IPS-15b (cell line): ENCODE measurements at regions not wholly inside any gene's neighbourhood (a gene's known extent, or its start where the extent isn't known, plus 50 kb on each side); places are given as distances from the start of the nearest gene placed in this dataset.

ENCODE experiments used
- H3K27me3 ChIP-seq: one replicate; pipeline ENCODE4 v1.6.1; 2013; ENCODE audit warnings: low read length; ENCODE audit not compliant: control insufficient read depth, insufficient read depth
- H3K36me3 ChIP-seq: one replicate; pipeline ENCODE4 v1.6.1; 2013; ENCODE audit warnings: low read length; ENCODE audit not compliant: control insufficient read depth, insufficient read depth
- H3K4me1 ChIP-seq: one replicate; pipeline ENCODE4 v1.6.1; 2013; ENCODE audit warnings: mild to moderate bottlenecking, low read length; ENCODE audit not compliant: control insufficient read depth, insufficient read depth
- H3K4me3 ChIP-seq: one replicate; pipeline ENCODE4 v1.5.1; 2013; ENCODE audit warnings: low read depth, low read length
- H3K9ac ChIP-seq: one replicate; pipeline ENCODE4 v1.6.1; 2013; ENCODE audit warnings: low read depth, mild to moderate bottlenecking, low read length
- H3K9me3 ChIP-seq: one replicate; pipeline ENCODE4 v1.6.1; 2013; ENCODE audit warnings: mild to moderate bottlenecking, low read length; ENCODE audit not compliant: control insufficient read depth, insufficient read depth

DNA sequence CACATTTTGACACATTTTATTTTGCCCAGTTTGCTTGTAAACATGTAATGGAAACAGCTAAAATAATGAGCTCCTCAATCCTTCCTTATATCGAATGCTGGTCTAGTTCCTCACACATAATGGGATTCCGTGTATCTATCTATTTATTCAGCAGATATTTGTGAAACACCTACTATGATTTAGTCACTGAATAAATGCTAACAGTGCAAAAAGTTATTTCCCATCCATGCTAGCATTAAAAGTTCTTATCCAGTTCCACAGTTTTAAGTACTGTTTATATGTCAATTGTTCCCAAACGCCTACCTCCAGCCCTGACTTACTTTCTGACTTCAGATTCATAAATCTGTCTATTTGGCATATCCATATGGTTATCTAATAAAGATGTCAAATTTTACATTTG, 1788.7 kb upstream of the FLRT2 start:
- Histone ChIP-seq H3K9ac (no peak overlapping the region), H3K9me3 (no peaks in the 10 kb centered on the region), H3K4me3 (no peak overlapping the region), H3K36me3 (no peaks in the 10 kb centered on the region), H3K27me3 (no peaks in the 10 kb centered on the region), H3K4me1 (no peaks in the 10 kb centered on the region)

- no peaks in the 10 kb centered on the region for H3K4me1 ChIP-seq
- no peaks in the 10 kb centered on the region for H3K36me3 ChIP-seq
- H3K9ac ChIP-seq, result no peak overlapping the region
- H3K4me3 ChIP-seq, result no peak overlapping the region
- no peaks in the 10 kb centered on the region for H3K27me3 ChIP-seq
- no peaks in the 10 kb centered on the region for H3K9me3 ChIP-seq
These were observed 1785.7 kb upstream of the FLRT2 start for GRCh38 chr14:83744224-83744623.

DNA sequence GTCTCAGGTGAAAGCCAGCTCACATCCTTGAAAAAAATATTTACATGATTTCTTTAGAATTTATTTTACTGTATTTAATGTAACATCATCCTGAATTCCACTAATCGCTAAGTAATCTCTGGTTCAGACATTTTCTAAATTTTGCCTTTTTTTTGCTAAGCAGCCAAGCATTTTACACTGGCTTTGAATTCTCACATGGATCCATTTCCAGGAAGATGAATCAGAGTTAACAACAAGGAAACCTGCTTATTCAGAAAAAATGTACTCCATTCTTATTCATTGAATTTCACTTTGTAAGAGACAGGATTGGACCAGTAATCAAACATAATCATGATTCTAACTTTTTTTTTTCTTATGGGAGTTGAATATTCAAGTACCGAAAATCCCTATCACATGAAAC, 1785.1 kb upstream of the FLRT2 start:
- H3K9me3 ChIP-seq, result no peaks in the 10 kb centered on the region
- H3K27me3 ChIP-seq, result no peaks in the 10 kb centered on the region
- no peaks in the 10 kb centered on the region for H3K36me3 ChIP-seq
- no peaks in the 10 kb centered on the region for H3K4me1 ChIP-seq
- H3K4me3 ChIP-seq, result no peak overlapping the region
- no peak overlapping the region for H3K9ac ChIP-seq

DNA sequence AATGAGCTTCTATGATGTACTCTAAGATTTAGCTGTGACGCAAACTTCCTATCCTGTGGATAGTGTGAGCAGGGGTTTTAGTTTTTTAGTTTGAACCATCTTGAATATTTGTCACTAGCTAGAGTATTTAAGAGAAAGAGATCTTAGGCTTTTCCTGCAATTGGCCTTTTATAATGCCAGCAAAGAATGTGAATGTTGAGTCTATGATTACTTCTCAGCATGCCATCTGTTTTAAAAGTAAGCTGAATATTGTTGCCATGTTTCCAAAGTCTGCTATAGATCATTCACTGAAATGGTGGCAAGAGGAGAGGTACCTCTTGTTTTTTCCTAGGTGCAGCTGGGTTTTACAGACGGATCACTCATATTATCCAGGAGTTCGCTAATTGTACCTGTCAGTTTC, 1783.6 kb upstream of the FLRT2 start:
- Histone ChIP-seq H3K27me3 (no peaks in the 10 kb centered on the region), H3K9me3 (no peaks in the 10 kb centered on the region), H3K4me1 (no peaks in the 10 kb centered on the region), H3K4me3 (no peak overlapping the region), H3K36me3 (no peaks in the 10 kb centered on the region), H3K9ac (no peak overlapping the region)

DNA sequence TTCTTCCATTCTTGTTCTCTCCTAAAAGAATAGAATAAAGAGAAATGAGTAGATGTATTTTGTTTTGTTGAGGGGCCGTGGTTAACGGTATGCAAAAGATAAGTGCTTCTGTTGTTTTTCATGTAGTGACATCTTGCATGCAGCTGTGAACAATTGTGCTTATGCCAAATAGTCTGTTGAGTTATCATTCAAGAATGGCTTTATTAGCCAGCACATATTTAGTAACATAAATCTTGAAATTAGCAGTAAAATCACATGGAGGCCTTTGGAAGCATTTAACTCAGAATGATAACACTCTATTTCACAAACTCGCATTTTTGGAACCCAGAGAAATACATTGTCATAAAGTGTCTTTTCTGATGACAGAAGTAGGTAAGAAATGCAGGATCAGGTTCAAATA, 1772.0 kb upstream of the FLRT2 start:
- H3K9me3 ChIP-seq, result no peaks in the 10 kb centered on the region
- H3K9ac ChIP-seq, result no peak overlapping the region
- no peaks in the 10 kb centered on the region for H3K36me3 ChIP-seq
- no peaks in the 10 kb centered on the region for H3K4me1 ChIP-seq
- H3K4me3 ChIP-seq, result no peak overlapping the region
- no peaks in the 10 kb centered on the region for H3K27me3 ChIP-seq

GRCh38 chr14:83764656-83765599, 1765.0 kb upstream of the FLRT2 start:
- Histone ChIP-seq H3K36me3 (no peaks in the 10 kb centered on the region), H3K9ac (no peak overlapping the region), H3K4me1 (no peaks in the 10 kb centered on the region), H3K27me3 (no peaks in the 10 kb centered on the region), H3K4me3 (no peak overlapping the region), H3K9me3 (no peaks in the 10 kb centered on the region)

DNA sequence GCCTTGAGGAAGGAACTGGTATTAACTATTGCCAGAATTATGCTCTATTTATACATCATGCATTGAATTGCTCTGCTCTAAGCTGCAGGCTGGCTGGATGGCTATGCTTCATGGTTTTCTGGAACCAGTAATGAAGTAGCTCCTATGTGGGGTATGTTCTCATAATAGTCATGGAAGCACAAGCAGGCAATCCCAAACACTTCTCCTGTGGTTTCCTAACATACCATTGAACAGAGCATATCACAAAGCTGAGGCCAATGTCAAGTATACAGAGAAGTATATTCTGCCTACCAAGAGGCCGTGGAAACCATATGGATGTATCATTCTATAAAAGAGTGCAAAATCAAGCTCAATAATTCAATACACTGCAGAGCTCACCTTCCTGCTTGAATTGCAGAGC, 1752.4 kb upstream of the FLRT2 start:
- H3K4me3 ChIP-seq, result no peak overlapping the region
- no peaks in the 10 kb centered on the region for H3K27me3 ChIP-seq
- no peak overlapping the region for H3K9ac ChIP-seq
- H3K9me3 ChIP-seq, result no peaks in the 10 kb centered on the region
- H3K36me3 ChIP-seq, result no peaks in the 10 kb centered on the region
- H3K4me1 ChIP-seq, result no peaks in the 10 kb centered on the region

GRCh38 chr14:83779266-83779665, 1750.7 kb upstream of the FLRT2 start:
- Histone ChIP-seq H3K4me3 (no peak overlapping the region), H3K9me3 (no peaks in the 10 kb centered on the region), H3K36me3 (no peaks in the 10 kb centered on the region), H3K9ac (no peak overlapping the region), H3K4me1 (no peaks in the 10 kb centered on the region), H3K27me3 (no peaks in the 10 kb centered on the region)

- no peaks in the 10 kb centered on the region for H3K36me3 ChIP-seq
- no peak overlapping the region for H3K9ac ChIP-seq
- H3K9me3 ChIP-seq, result no peaks in the 10 kb centered on the region
- no peak overlapping the region for H3K4me3 ChIP-seq
- no peaks in the 10 kb centered on the region for H3K4me1 ChIP-seq
- no peaks in the 10 kb centered on the region for H3K27me3 ChIP-seq
These were observed 1749.6 kb upstream of the FLRT2 start for GRCh38 chr14:83780321-83780720.

- Histone ChIP-seq H3K9ac (no peak overlapping the region), H3K27me3 (no peaks in the 10 kb centered on the region), H3K36me3 (no peaks in the 10 kb centered on the region), H3K9me3 (no peaks in the 10 kb centered on the region), H3K4me3 (no peak overlapping the region), H3K4me1 (no peaks in the 10 kb centered on the region)
These were observed 1731.5 kb upstream of the FLRT2 start for GRCh38 chr14:83798421-83798820.

- Histone ChIP-seq H3K4me3 (no peak overlapping the region), H3K27me3 (no peaks in the 10 kb centered on the region), H3K9ac (no peak overlapping the region), H3K36me3 (no peaks in the 10 kb centered on the region), H3K9me3 (no peaks in the 10 kb centered on the region), H3K4me1 (no peaks in the 10 kb centered on the region)
These were observed 1730.7 kb upstream of the FLRT2 start for GRCh38 chr14:83799233-83799632.

DNA sequence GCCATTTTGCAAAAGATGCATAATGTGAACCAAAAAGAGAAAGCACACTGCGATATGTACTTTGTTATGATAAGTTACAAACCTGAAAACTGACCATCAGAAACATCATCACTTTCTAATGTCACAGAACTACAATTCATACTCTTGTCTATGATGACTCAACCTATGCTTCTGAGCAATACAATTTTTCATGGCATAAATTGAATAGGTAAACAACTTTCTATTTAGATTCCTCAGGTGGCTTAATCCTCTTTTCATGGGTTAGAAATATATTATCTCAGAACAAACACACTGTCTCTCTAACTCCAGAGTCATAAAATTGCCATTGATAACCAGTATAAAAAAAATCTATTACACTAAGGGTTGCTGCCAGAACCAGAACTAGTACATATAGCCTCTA, 1715.0 kb upstream of the FLRT2 start:
- Histone ChIP-seq H3K4me1 (no peaks in the 10 kb centered on the region), H3K4me3 (no peak overlapping the region), H3K9ac (no peak overlapping the region), H3K27me3 (no peaks in the 10 kb centered on the region), H3K36me3 (no peaks in the 10 kb centered on the region), H3K9me3 (no peaks in the 10 kb centered on the region)
